ENCODE measurements at regions not wholly inside any gene's neighbourhood (a gene's known extent, or its start where the extent isn't known, plus 50 kb on each side); places are given as distances from the start of the nearest gene placed in this dataset.

GRCh38 chr13:59247171-59247570, 916.6 kb downstream of the DIAPH3 start:
- TF ChIP-seq CTCF (conservative IDR thresholded peaks at IDR 0.05) (no peak), EZH2 (IDR thresholded peaks at IDR 0.05; ENCODE audit: low read depth) (no peak)
